Chondrocyte (in vitro differentiated cells): ENCODE measurements at regions not wholly inside any gene's neighbourhood (a gene's known extent, or its start where the extent isn't known, plus 50 kb on each side); places are given as distances from the start of the nearest gene placed in this dataset.
A peak's percentile ranks its signal among the peaks of the same experiment; 100 is the strongest.

Source experiments
- DNase-seq: peaks from one replicate; pipeline ENCODE4 v3.0.0; 2021; ENCODE audit warnings: mixed read lengths, low spot score
- H3K27ac Mint-ChIP-seq: one replicate; pipeline ENCODE4 v1.8.0; 2021; ENCODE audit warnings: mild to moderate bottlenecking, moderate library complexity, mixed read lengths; ENCODE audit not compliant: unreplicated experiment
- H3K27me3 Mint-ChIP-seq: 2 replicates; pipeline ENCODE4 v1.8.0; 2021; ENCODE audit warnings: low read depth, mixed read lengths
- H3K36me3 Mint-ChIP-seq: 2 replicates; pipeline ENCODE4 v1.8.0; 2021; ENCODE audit warnings: low read depth, mixed read lengths
- H3K4me1 Mint-ChIP-seq: 2 replicates; pipeline ENCODE4 v1.8.0; 2021; ENCODE audit warnings: low read depth, mild to moderate bottlenecking, mixed read lengths
- H3K4me3 Mint-ChIP-seq: one replicate; pipeline ENCODE4 v1.8.0; 2021; ENCODE audit warnings: mild to moderate bottlenecking, moderate library complexity, mixed read lengths; ENCODE audit not compliant: unreplicated experiment
- H3K9me3 Mint-ChIP-seq: 2 replicates; pipeline ENCODE4 v1.8.0; 2021; ENCODE audit warnings: low read depth, mixed read lengths
- CTCF ChIP-seq: fragments of 200-600 bp; sonication (generic); IDR thresholded peaks from 2 replicates; pipeline ENCODE4 v1.5.0; 2021; ENCODE audit warnings: antibody characterized with exemption, mild to moderate bottlenecking, moderate library complexity

GRCh38 chr1:81144240-81144825, 656.4 kb upstream of the ADGRL2 start:
- no peaks in the 10 kb centered on the region for H3K27me3 Mint-ChIP-seq
- peaks cover 2% of the 10 kb centered on the region for H3K9me3 Mint-ChIP-seq
- no peak overlapping the region for H3K27ac Mint-ChIP-seq
- no peaks in the 10 kb centered on the region for H3K36me3 Mint-ChIP-seq
- DNase-seq: no peak
- H3K4me3 Mint-ChIP-seq: no peak overlapping the region
- H3K4me1 Mint-ChIP-seq: peaks cover 24% of the 10 kb centered on the region
- no peak for TF ChIP-seq CTCF

GRCh38 chr1:81142099-81142826, 658.5 kb upstream of the ADGRL2 start:
- Mint-ChIP-seq H3K4me3 (no peak overlapping the region), H3K27me3 (no peaks in the 10 kb centered on the region), H3K27ac (no peak overlapping the region), H3K4me1 (peaks cover 15% of the 10 kb centered on the region), H3K9me3 (peaks cover 2% of the 10 kb centered on the region), H3K36me3 (no peaks in the 10 kb centered on the region)
- no peak for DNase-seq
- no peak for TF ChIP-seq CTCF

- no peaks in the 10 kb centered on the region for H3K4me1 Mint-ChIP-seq
- H3K9me3 Mint-ChIP-seq: peaks cover 2% of the 10 kb centered on the region
- no peaks in the 10 kb centered on the region for H3K36me3 Mint-ChIP-seq
- H3K27me3 Mint-ChIP-seq: no peaks in the 10 kb centered on the region
- H3K4me3 Mint-ChIP-seq: no peak overlapping the region
- no peak for DNase-seq
- TF ChIP-seq CTCF: no peak
- no peak overlapping the region for H3K27ac Mint-ChIP-seq
Measured at GRCh38 chr1:81135524-81135923, 665.2 kb upstream of the ADGRL2 start.

GRCh38 chr1:81129776-81130175, 671.0 kb upstream of the ADGRL2 start:
- Mint-ChIP-seq H3K9me3 (no peaks in the 10 kb centered on the region), H3K27me3 (no peaks in the 10 kb centered on the region), H3K4me3 (no peak overlapping the region), H3K36me3 (no peaks in the 10 kb centered on the region), H3K4me1 (peaks cover 33% of the 10 kb centered on the region), H3K27ac (peak overlapping the region; percentile 25)
- no peak for DNase-seq
- no peak for TF ChIP-seq CTCF

GRCh38 chr1:81129366-81129765, 671.4 kb upstream of the ADGRL2 start:
- Mint-ChIP-seq H3K27me3 (no peaks in the 10 kb centered on the region), H3K9me3 (no peaks in the 10 kb centered on the region), H3K36me3 (no peaks in the 10 kb centered on the region), H3K27ac (no peak overlapping the region), H3K4me3 (no peak overlapping the region), H3K4me1 (peaks cover 33% of the 10 kb centered on the region)
- TF ChIP-seq CTCF: no peak
- DNase-seq: no peak
